Progenitor cell of endocrine pancreas (in vitro differentiated cells): ENCODE measurements at regions not wholly inside any gene's neighbourhood (a gene's known extent, or its start where the extent isn't known, plus 50 kb on each side); places are given as distances from the start of the nearest gene placed in this dataset.

Source experiments
- DNase-seq: peaks from one replicate; pipeline ENCODE4 v3.0.0; 2021; ENCODE audit warnings: low spot score; ENCODE audit not compliant: unreplicated experiment
- H3K27ac Mint-ChIP-seq: 2 replicates; pipeline ENCODE4 v1.8.0; 2021; ENCODE audit warnings: mild to moderate bottlenecking, moderate library complexity, mixed read lengths
- H3K27me3 Mint-ChIP-seq: 2 replicates; pipeline ENCODE4 v1.8.0; 2021; ENCODE audit warnings: mixed read lengths
- H3K36me3 Mint-ChIP-seq: 2 replicates; pipeline ENCODE4 v1.8.0; 2022; ENCODE audit warnings: mixed read lengths; ENCODE audit not compliant: insufficient read depth
- H3K4me1 Mint-ChIP-seq: 2 replicates; pipeline ENCODE4 v1.8.0; 2021; ENCODE audit warnings: low read depth, mixed read lengths
- H3K4me3 Mint-ChIP-seq: 2 replicates; pipeline ENCODE4 v1.8.0; 2021; ENCODE audit warnings: low read depth, mild to moderate bottlenecking, moderate library complexity, mixed read lengths
- H3K9me3 Mint-ChIP-seq: 2 replicates; pipeline ENCODE4 v1.8.0; 2021; ENCODE audit warnings: low read depth, mixed read lengths
- CTCF ChIP-seq: fragments of 200-600 bp; sonication (generic); IDR thresholded peaks from one replicate; pipeline ENCODE4 v1.5.0; 2021; ENCODE audit warnings: antibody characterized with exemption, mild to moderate bottlenecking; ENCODE audit not compliant: unreplicated experiment

GRCh38 chr16:24643489-24643888 lies 86.0 kb upstream of the TNRC6A start:
- Mint-ChIP-seq H3K36me3 (no peaks in the 10 kb centered on the region), H3K27ac (no peak overlapping the region), H3K4me3 (no peak overlapping the region), H3K4me1 (no peaks in the 10 kb centered on the region), H3K27me3 (no peaks in the 10 kb centered on the region), H3K9me3 (no peaks in the 10 kb centered on the region)
- TF ChIP-seq CTCF, result no peak
- no peak for DNase-seq

- H3K36me3 Mint-ChIP-seq, result no peaks in the 10 kb centered on the region
- no peaks in the 10 kb centered on the region for H3K4me1 Mint-ChIP-seq
- no peaks in the 10 kb centered on the region for H3K9me3 Mint-ChIP-seq
- no peak overlapping the region for H3K27ac Mint-ChIP-seq
- no peak for TF ChIP-seq CTCF
- H3K4me3 Mint-ChIP-seq, result no peak overlapping the region
- DNase-seq, result no peak
- H3K27me3 Mint-ChIP-seq, result no peaks in the 10 kb centered on the region
These were observed 83.5 kb upstream of the TNRC6A start for GRCh38 chr16:24645739-24646645.

- no peaks in the 10 kb centered on the region for H3K4me1 Mint-ChIP-seq
- no peak overlapping the region for H3K4me3 Mint-ChIP-seq
- H3K27me3 Mint-ChIP-seq, result no peaks in the 10 kb centered on the region
- no peak for DNase-seq
- no peak for TF ChIP-seq CTCF
- H3K27ac Mint-ChIP-seq, result no peak overlapping the region
- no peaks in the 10 kb centered on the region for H3K36me3 Mint-ChIP-seq
- H3K9me3 Mint-ChIP-seq, result no peaks in the 10 kb centered on the region
These were observed 82.8 kb upstream of the TNRC6A start for GRCh38 chr16:24646646-24646995.

- Mint-ChIP-seq H3K4me3 (no peak overlapping the region), H3K27me3 (no peaks in the 10 kb centered on the region), H3K4me1 (peaks cover 11% of the 10 kb centered on the region), H3K27ac (peak overlapping the region; percentile 37), H3K9me3 (no peaks in the 10 kb centered on the region), H3K36me3 (no peaks in the 10 kb centered on the region)
- TF ChIP-seq CTCF, result no peak
- no peak for DNase-seq
These were observed 77.2 kb upstream of the TNRC6A start for GRCh38 chr16:24652209-24652712.

- no peak for DNase-seq
- Mint-ChIP-seq H3K27me3 (no peaks in the 10 kb centered on the region), H3K4me1 (peaks cover 11% of the 10 kb centered on the region), H3K4me3 (no peak overlapping the region), H3K27ac (peak overlapping the region; percentile 37), H3K36me3 (no peaks in the 10 kb centered on the region), H3K9me3 (no peaks in the 10 kb centered on the region)
- TF ChIP-seq CTCF, result no peak
These were observed 76.6 kb upstream of the TNRC6A start for GRCh38 chr16:24652803-24653202.
